Kidney epithelial cell (primary cell): ENCODE measurements at regions not wholly inside any gene's neighbourhood (a gene's known extent, or its start where the extent isn't known, plus 50 kb on each side); places are given as distances from the start of the nearest gene placed in this dataset.
A peak's percentile ranks its signal among the peaks of the same experiment; 100 is the strongest.

Experiments used
- DNase-seq: peaks from one replicate; pipeline ENCODE4 v3.0.0-alpha.2; 2010; ENCODE audit warnings: low read depth
- H3K27me3 ChIP-seq: 2 replicates; pipeline ENCODE4 v1.6.0; 2011; ENCODE audit warnings: low read length; ENCODE audit not compliant: control insufficient read depth, insufficient read depth
- H3K36me3 ChIP-seq: 2 replicates; pipeline ENCODE4 v1.5.1; 2011; ENCODE audit warnings: low read length; ENCODE audit not compliant: control insufficient read depth, insufficient read depth
- H3K4me3 ChIP-seq: 2 replicates; pipeline ENCODE4 v1.5.1; 2011; ENCODE audit warnings: low read depth, mild to moderate bottlenecking, control low read depth, low read length
- CTCF ChIP-seq: IDR thresholded peaks from 2 replicates; pipeline ENCODE4 v1.5.1; 2011; ENCODE audit warnings: mild to moderate bottlenecking, moderate library complexity, low read length, control low read depth, inconsistent platforms; ENCODE audit not compliant: insufficient read depth, poor library complexity, severe bottlenecking

- no peak for DNase-seq
- no peaks in the 10 kb centered on the region for H3K36me3 ChIP-seq
- TF ChIP-seq CTCF = no peak
- H3K27me3 ChIP-seq = no peaks in the 10 kb centered on the region
- no peak overlapping the region for H3K4me3 ChIP-seq
These were observed 435.2 kb upstream of the AMOT start for GRCh38 chrX:113275804-113276203.

GRCh38 chrX:113274791-113275190, 434.2 kb upstream of the AMOT start:
- no peaks in the 10 kb centered on the region for H3K36me3 ChIP-seq
- no peak for TF ChIP-seq CTCF
- no peak overlapping the region for H3K4me3 ChIP-seq
- no peak for DNase-seq
- no peaks in the 10 kb centered on the region for H3K27me3 ChIP-seq

GRCh38 chrX:113274345-113274744, 433.7 kb upstream of the AMOT start:
- Histone ChIP-seq H3K27me3 (no peaks in the 10 kb centered on the region), H3K4me3 (no peak overlapping the region), H3K36me3 (no peaks in the 10 kb centered on the region)
- DNase-seq = no peak
- no peak for TF ChIP-seq CTCF

GRCh38 chrX:113269203-113269602, 428.6 kb upstream of the AMOT start:
- DNase-seq = no peak
- TF ChIP-seq CTCF = no peak
- Histone ChIP-seq H3K4me3 (no peak overlapping the region), H3K27me3 (no peaks in the 10 kb centered on the region), H3K36me3 (no peaks in the 10 kb centered on the region)

GRCh38 chrX:113260474-113260873, 419.8 kb upstream of the AMOT start:
- H3K27me3 ChIP-seq = no peaks in the 10 kb centered on the region
- DNase-seq = no peak
- peak; percentile 2 for TF ChIP-seq CTCF
- H3K36me3 ChIP-seq = no peaks in the 10 kb centered on the region
- no peak overlapping the region for H3K4me3 ChIP-seq

- H3K27me3 ChIP-seq = no peaks in the 10 kb centered on the region
- no peak overlapping the region for H3K4me3 ChIP-seq
- no peak for DNase-seq
- no peak for TF ChIP-seq CTCF
- no peaks in the 10 kb centered on the region for H3K36me3 ChIP-seq
These were observed 381.7 kb upstream of the AMOT start for GRCh38 chrX:113222305-113222704.
